ENCODE measurements at regions not wholly inside any gene's neighbourhood (a gene's known extent, or its start where the extent isn't known, plus 50 kb on each side); places are given as distances from the start of the nearest gene placed in this dataset.

DNA sequence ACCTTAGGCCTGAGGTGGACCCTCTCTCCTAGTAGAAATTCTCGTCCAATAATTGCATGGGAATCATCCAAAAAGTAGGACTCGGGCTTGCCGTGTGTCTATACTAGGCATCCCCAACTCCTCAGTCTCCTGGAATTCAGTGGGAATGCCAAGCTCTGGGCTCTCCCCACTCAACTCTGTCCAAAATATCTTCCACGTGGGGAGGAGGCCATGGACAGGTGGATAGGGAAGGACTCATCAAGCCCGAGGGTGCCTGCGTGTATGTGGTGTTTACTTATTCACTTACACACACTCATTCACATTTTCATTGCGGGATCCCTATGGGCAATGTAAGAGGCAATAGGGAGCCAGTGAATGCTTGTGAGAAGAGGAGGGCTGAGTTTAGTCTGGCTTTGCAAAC lies 383.3 kb downstream of the MN1 start:
- no peak for DNase-seq (ENCODE audit: low spot score)

DNA sequence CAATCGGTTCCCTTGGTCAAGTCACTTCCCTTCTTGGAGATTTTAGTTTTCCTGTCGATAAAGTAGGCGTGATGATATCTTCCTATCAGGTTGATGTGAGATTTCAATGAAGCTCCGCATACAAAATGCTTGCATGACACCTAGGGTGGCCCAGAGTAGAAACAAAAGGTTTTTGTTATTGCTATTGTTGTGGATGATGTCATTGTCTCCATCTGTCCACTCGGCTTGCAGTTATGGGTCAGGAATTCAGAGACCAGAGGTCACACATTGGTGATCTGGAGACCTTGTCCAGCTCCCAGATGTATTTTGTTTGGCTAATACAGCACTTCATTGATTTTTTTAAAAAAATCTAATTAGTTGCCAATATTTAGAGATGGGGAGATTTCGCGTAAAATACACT lies 382.1 kb downstream of the MN1 start:
- no peak for DNase-seq (ENCODE audit: low spot score)

DNA sequence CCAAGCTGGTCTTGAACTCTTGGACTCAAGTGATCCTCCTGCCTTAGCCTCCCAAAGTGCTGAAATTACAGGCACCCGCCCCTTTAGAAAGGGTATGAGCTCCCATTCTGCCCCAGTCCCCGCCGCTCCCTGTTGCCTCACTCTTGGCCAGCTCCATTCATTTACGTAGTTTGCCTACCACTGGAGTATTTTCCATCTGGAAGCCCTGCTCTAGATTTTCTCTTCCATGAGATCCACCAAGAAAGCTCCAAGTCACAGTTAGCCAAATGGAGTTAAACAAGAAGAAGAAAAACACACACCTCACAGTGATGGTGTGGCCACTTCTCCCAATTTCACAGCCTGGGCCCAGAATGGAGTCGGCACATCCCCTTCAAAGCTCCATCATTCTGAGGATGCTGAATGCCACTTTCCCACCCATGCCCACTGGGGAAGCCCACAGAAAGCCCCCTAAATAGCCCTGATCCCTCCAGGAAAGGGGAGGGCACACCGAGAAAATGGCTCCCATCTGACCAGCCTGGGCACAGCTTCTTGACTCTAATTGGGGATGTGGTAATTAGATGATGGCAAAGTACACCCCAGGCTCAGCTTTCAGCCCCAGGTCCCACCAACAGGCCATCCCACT lies 381.2 kb downstream of the MN1 start:
- no peak for DNase-seq (ENCODE audit: low spot score)

DNA sequence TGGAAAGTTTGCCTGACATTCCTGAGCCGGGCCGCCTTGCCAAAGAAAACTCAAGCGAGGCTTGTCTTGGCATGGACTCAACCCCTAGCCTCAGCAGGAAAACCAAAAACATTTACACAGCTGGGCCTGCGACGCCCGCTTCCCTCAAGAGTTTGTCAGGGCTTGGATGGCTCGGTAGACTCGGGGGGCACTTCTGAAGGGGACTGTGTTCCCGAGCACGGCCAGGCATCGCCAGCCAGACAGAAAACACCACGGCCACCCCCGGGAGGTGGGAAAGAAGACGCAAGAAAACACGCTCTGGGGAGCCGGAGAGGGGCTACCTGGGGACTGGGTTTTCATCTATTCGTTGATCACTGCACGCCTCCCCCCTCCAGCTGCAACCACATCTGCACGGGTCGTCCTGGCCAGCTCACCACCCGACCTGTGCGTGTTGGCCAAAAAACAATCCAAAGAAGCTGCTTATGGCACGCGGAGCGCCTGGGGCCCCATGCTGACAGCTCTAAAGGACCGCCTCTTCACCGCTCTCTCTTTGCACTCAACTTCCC lies 380.7 kb downstream of the MN1 start:
- DNase-seq (ENCODE audit: low spot score), result no peak

DNA sequence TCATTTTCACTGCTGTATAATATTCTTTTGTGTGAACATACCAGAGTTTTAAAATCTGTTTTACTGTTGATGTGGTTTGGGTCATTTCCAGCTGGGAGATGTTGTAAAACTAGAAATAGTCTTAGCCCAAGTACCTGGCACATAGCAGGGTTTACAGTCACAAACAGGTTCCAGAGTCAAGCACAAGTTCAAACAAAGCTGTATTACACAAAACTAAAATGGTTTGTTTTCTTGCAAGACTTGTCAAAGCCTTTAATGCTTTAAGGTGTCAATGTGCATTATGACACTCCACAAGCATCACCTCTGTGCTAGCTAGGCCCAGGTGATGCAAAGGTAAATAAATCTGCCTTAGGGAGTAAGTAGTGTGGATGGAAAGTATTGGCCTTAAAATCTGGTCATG lies 379.1 kb downstream of the MN1 start:
- DNase-seq (ENCODE audit: low spot score), result no peak

DNA sequence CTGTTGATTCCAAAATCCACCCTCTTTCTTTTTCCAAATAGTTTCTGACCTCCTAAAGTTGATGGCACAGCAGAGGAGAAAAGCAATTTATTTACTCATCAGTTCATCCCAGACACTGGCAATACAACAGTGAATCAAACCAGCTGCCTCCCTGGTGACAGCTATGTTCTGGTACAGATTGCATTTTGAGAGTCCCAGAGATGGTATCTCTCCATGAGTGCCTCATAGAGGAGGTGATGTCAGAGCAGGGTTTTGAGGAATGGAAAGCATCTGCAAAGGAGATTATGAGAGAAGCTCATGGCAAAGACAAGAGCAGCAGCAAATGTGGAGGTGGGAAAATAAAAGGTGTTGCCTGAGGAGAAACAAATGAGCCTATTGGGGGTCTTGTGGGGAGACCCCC lies 377.2 kb downstream of the MN1 start:
- DNase-seq (ENCODE audit: low spot score), result no peak

DNA sequence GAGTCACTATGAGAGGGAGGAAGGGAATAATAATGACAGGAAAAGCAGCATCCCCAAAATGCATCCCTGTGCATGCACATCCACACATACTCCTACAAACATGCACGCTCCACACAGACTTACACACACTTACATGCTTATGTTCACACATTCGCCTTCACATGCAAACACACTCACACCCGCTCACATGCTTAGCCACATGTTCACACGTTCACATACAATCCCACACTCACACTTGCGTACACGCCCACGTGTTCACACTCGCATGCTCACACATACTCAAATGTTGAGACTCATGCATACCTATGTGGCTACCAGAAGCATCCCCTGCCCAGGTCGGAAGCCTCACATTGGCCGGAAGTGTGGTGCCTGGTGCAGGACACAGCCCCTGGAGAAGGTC lies 372.1 kb downstream of the MN1 start:
- no peak for DNase-seq (ENCODE audit: low spot score)

DNA sequence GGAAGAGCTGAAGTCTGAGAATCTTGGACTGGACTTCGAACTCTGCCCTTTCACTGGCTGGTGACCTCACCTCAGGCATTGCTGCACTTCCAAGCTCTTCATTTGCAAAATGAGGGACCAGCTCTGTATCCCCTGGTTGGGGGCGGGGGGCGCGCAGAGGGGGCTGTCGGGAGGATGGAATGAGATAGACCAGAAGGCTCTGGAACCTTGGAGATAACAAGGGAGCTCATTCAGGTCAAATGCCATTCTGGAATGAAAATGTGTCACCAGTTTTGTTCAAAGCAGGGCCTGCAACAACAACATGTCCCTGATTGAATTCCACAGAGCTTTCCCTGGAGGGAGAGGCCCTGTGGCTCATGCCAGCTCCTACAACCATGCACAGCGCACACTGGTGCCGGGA lies 370.5 kb downstream of the MN1 start:
- DNase-seq (ENCODE audit: low spot score), result no peak

DNA sequence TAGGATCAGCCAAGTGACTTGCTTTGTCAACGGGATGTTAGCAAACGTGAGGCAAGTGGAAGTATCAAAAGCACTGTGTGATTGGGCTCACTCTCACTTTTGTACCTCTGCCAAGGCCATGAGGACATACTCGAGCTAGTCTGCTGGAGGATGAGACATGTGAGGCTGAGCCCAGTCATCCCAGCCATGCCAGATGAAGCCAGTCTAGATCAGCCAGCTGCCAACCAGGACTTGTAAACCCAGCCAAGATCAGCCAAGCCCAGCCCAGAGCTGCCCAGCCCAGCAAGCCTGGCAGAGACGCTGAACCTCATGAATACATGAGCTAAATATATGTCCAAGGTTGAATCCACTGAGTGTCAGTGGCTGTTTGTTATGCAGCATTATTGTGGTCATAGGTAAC lies 369.7 kb downstream of the MN1 start:
- DNase-seq (ENCODE audit: low spot score), result no peak

DNA sequence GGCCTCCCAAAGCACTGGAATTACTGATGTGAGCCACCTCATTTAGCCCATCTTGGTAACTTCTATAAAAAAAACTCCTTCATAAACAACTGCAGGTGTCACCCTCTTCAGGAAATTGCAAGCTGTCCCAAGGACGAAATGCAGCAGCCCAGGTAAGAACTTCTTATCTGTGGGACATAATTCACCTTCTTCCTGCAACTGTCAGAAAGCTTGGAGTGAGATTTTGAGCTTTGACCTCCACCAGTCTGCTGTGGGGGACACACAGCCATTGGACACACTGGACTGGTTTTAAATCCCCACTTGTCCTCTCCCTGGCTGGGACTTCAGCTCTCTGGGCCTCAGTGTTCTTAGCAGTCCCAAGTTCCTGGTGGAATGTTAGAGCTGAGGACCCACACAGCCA lies 368.5 kb downstream of the MN1 start:
- no peak for DNase-seq (ENCODE audit: low spot score)

DNA sequence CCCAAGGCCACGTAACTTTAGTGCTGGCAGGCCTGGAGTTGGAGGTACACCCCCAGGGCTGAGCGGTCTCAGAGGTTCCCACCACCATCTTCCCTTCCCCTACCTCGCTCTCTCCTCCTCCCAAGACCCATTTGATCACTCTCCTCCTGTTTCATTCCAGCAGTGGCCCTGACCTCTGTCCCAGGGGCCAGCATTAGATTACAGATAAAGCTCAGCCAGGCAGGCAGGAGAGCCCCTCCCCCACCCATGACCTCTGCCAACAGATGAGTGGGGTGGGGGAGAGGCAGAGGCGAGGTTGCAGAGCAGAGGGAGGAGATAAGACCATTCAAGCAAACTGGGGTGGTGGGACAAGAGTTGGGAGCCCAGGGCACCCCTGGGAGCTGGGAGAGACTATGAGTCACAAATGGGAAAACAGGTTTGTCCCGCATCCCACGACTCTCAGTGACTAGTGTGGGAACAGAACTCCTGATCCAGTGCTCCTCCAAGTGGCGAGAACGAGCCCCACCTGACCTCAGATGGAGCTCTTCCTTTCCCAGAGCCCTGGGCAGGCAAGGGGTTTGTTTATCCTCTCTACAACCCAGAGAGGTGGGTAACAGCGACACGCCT lies 367.9 kb downstream of the MN1 start:
- DNase-seq (ENCODE audit: low spot score), result no peak

DNA sequence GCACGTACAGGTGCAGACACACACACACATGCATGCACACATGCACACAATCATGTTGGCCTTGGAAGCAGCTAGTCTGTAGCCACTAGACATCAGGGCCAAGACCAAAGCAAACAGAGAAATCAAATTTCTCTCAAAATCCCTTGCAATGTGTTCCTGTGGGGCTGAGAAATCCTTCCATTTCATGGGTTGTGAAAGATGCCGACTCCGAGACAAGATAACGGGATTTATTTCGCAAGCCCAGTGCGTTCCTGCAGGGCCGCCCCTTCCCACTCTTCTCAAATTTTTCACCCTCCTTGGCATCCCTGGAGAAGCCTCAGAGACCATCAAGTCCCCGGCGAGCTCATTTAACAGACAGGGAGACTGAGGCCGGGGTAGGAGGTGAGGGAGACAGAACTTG lies 366.7 kb downstream of the MN1 start:
- DNase-seq (ENCODE audit: low spot score), result no peak

DNA sequence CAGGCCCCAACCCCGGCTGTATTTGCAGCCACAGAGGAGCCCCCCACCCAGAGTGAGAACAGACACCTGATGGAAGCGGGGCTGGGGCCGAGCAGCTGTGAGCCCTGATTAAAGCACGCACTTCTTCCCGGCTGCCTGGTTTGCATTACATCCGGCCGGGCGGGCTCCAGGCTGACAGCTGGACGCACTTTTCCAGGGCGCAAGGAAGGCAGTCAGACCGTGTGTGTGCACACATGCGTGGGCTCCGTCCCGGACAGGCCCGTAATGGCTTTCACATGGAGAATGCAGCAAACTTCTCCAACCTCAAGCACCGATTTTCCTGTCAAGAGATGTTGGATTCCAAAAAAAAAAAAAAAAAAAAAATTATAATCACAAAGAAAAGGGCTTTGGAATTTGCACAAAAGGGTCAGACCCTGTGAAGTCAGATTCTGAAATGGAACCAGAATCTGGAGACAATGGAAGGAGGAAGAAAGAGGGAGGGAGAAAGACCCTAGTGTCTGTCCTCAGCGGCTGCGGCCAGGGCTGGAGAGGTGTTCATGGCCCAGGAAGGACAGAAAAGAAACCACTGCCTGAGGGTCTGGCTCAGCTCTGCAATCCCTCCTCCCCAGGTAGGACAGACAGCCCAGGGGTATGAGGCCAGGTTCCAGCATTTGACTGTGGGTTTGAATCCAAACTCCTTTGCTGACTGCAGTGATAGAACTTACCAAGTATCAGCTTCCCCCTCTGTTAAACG lies 365.5 kb downstream of the MN1 start:
- no peak for DNase-seq (ENCODE audit: low spot score)

DNA sequence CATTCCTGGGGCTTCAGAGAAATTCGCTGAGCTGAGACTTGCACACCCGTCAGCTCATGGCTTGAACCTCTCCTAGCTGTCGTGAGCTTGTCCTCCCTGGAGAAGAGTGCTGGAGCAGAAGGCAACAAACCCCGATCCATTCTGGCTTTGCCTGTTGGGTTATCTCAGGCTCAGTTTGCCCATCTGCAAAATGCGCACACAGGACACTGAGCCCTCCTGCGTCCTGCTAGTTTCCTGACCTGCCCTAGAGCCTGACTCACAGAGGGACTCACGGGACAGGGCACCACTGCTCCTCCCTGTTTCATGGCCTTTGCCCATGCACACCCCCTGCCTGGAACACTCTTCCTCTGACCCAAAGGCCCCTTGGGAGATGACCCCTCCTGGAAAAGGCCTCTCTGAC lies 365.0 kb downstream of the MN1 start:
- no peak for DNase-seq (ENCODE audit: low spot score)

DNA sequence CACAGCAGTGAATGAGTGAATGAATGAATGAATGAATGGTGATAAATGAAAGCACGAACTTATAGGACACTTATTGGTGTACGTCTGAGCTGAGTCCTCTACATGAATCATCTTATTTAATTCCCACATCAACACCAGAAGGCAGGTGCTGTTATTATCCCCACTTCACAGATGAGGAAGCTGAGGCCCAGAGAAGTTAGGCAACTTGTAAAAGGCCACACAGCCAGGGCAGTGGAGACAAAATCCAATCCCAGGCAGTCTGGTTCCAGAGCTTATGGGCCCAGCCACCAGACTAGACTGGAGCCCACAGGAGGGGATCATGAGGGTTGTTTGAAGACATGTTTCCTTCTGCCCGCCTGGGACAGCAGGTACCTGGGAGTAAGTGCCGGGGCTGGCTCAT lies 364.0 kb downstream of the MN1 start:
- no peak for DNase-seq (ENCODE audit: low spot score)

DNA sequence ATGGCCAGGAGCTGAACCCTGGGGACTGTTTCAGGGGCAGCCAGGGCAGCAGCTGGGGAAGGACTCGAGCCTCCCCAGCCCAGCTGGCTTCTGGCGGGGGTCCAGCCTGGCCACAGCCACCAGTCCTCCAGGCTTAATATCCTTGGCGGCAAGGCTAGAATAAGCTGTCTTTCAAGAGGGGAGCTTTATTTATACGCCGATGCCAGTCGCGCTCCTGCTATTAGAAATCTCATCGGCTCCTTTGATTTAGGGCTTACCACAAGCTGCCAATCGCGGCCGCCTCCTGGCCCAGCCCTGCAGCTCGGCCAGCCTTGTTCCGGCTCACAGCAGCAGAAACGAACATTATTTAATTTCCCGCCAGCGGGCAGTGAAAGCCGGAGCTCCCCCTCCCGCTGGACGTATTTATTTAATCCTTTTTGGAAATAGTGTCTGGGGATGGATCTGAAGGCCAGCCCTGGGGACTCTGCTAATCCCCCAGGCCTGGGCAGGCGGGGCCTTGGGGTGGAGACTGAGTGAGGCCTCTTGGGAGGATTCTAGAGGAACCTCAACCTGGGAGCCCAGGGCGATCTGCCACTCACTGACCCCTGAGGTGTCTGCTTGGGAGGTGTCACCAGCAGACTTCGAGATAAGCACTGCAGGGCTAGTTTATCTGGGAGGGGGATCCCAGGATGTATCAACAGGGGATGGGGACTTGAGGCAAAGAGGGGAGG lies 363.1 kb downstream of the MN1 start:
- no peak for DNase-seq (ENCODE audit: low spot score)

DNA sequence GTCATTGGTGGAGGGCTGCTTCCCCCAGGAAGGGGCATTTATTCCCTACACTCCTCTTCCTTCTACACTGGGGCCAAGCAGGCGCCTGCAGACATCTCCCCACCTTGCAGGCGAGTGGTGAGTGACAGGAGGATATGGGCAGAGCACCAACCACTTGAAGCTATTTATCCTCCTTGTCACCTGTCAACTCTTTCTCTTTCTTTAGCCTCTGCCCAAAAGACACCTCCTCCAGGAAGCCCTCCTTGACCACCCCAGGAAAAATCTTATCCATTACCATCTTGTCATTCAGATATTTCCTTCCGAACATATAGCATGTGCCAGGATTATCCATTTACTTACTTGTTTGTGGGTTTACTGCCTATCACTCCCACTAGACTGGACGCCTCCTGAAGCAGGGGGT lies 362.4 kb downstream of the MN1 start:
- no peak for DNase-seq (ENCODE audit: low spot score)

DNA sequence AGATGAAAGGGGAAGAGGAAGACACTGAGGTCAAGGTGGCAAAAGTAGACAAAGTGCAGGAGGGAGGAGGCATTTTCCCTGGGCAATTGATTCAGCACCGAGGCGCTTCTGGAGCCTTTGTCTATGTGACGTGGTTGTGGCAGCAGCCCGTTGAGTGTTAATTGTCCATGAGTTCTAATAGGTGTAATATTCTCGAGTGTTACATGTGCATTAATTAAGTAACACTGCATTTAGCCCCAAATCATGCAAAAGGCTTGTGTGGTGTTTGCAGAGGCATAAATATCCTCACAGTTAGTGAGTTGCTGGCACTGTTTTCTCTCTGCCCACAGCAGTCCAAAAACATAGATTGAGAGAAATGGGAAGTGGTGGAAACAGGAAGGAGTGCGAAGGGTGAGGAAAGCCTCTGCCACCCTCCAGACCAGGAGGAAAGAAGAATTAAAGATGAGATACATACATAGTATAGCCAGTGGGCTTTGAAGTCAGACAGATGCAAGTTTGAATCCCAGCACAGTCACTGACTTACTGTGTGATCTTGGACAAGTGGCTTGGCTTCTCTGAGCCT lies 361.2 kb downstream of the MN1 start:
- DNase-seq (ENCODE audit: low spot score), result no peak

DNA sequence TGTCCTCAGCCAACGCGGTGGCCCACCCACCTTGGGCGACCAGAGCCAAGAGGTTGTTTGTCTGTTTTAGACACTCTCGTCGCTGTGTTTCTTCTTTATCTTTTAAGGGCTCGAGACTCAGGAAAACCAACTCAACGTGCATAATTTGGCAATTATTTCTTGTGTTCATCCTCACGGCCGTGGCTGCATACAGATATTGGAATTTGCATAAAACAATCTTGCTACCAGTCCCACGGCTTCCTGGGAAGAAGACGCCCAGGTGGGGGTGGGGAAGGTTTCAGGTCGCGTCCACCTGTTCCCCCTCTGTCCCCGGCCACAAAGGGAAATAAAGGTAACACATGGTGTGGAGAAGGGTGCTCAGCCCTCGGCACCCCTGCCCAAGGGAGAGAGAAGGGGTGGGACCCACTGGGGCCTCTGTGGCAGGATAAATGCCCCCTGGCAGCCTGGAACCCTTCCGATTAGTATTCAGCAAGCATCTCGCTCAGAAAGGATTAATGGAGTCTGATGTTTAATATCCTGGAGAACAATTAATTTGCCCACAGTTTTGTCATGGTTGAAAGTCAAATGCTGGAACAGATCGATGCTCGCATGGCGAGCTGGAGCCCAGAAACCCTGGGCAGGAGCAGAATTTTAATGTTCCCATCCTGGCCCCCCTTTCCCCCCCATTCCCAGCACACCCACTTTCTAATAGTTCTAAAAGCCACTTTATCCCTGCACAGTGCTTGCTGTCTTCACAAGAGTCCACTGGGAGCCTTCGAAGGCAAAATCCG lies 359.7 kb downstream of the MN1 start:
- DNase-seq (ENCODE audit: low spot score), result no peak

DNA sequence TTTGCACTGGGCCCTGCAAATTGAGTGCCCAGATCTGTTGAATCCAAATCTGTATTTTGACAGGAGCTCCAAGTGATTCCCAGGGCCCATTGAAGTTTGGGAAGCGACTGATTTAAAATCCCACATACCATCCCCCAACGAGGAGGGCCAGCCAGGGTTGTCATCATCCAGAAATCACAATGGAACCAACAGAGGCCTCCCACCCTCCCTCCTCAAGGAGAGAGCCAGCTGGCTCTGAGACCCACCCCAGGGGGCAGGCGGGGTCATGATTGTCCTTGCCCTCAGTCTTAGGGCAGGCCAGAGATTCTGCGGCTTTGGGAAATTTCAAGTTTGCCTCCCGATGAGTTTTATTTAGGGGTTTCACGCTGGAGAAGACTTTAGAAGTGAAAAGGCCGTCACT lies 358.2 kb downstream of the MN1 start:
- DNase-seq (ENCODE audit: low spot score), result no peak

DNA sequence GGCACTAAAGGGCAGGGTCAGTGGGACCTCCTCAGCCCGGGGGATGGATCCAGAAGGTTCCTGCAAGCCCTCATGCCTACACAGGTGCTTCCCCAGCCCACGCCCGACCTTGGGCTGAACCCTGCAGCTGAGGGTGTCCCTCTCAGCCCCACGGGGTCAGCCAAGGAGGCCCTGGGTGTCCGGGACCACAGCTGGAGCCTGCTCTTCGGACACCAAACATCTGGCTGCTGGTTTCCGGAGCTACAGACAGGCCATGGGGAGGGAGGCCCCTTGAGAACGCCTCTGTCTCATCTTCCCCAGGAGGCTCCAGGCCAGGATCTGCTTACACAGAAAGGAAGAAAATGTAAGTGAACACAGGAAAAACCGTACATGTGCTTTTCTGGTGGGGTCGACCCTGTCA lies 355.7 kb downstream of the MN1 start:
- no peak for DNase-seq (ENCODE audit: low spot score)

DNA sequence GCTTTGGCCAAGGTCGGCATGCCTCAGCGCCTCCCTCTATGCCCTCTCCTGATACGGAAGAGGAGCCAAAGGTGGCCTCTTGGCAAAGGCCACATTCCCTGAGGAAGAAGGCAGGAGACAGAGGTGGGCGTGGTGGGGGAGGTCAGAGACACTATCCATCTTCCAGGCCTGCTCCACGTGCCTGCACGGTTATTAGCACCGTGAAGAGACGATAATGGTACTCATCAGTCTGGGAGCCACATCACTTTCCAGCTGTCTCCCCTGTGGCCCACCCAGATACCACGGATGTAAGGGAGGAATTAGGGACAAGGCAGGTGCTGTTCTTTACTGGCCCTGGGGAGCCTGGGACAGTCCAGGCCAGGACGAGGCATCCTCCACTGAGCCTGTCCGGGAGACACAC lies 354.3 kb downstream of the MN1 start:
- no peak for DNase-seq (ENCODE audit: low spot score)

Measured in hematopoietic multipotent progenitor cell treated with erythropoietin and hydrocortisone succinate and interleukin-3 and kit ligand, for 15 days (in vitro differentiated cells).